Erythroblast (primary cell): ENCODE measurements at regions not wholly inside any gene's neighbourhood (a gene's known extent, or its start where the extent isn't known, plus 50 kb on each side); places are given as distances from the start of the nearest gene placed in this dataset.

Experiments
- GATA1 ChIP-seq: IDR thresholded peaks from 2 replicates; pipeline ENCODE4 v1.6.1; 2011; ENCODE audit warnings: low read depth, mild to moderate bottlenecking, control low read depth, low read length, moderate library complexity
- POLR2A ChIP-seq: IDR thresholded peaks from 2 replicates; pipeline ENCODE4 v1.6.1; 2011; ENCODE audit warnings: mild to moderate bottlenecking, low read length

DNA sequence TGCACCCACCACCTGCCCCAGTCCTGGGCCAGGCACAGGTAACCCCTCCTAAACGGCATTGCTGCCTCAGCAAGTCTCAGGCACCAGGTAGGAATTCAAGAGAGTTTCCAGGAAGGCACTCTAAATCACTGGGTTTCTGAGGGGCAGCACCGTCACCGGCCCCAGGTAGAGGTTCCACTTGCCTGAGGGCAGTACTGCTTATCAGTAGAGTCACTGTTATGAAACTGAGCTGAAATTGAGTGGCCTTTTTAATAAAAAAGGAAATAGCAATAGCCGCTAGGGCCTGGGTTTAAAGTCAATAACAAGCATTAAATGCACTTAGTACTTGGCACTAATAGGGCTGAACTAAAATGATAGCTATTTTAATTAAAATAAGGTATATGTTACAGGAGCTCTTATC, 653.7 kb downstream of the METTL4 start:
- TF ChIP-seq POLR2A (no peak), GATA1 (no peak)
